ENCODE measurements at regions not wholly inside any gene's neighbourhood (a gene's known extent, or its start where the extent isn't known, plus 50 kb on each side); places are given as distances from the start of the nearest gene placed in this dataset.

GRCh38 chr12:123065676-123066383 is 85.1 kb downstream of the PITPNM2 start:
- TF ChIP-seq EZH2 (IDR thresholded peaks at IDR 0.05; ENCODE audit: insufficient read depth, poor library complexity, severe bottlenecking) (no peak), EZH2phosphoT487 (IDR thresholded peaks at IDR 0.05; ENCODE audit: insufficient read depth, low read depth) (no peak)

All from GM23248 (cell line).